Osteoblast (primary cell): ENCODE measurements at regions not wholly inside any gene's neighbourhood (a gene's known extent, or its start where the extent isn't known, plus 50 kb on each side); places are given as distances from the start of the nearest gene placed in this dataset.

ENCODE experiments used
- DNase-seq: peaks from one replicate; pipeline ENCODE4 v3.0.0; 2011; ENCODE audit warnings: low spot score, mixed read lengths; ENCODE audit not compliant: insufficient read length; ENCODE audit errors: missing footprints
- H2AFZ ChIP-seq: 2 replicates; pipeline ENCODE4 v1.6.0; 2011; ENCODE audit warnings: mild to moderate bottlenecking, low read length
- H3K27ac ChIP-seq: 2 replicates; pipeline ENCODE4 v1.5.1; 2011; ENCODE audit warnings: mild to moderate bottlenecking, low read depth, low read length, moderate library complexity
- H3K27me3 ChIP-seq: 2 replicates; pipeline ENCODE4 v1.6.0; 2012; ENCODE audit warnings: mild to moderate bottlenecking, control low read depth, inconsistent platforms, low read length, moderate library complexity; ENCODE audit not compliant: insufficient read depth
- H3K36me3 ChIP-seq: 2 replicates; pipeline ENCODE4 v1.5.1; 2011; ENCODE audit warnings: mild to moderate bottlenecking, low read length, control low read depth, moderate library complexity; ENCODE audit not compliant: insufficient read depth
- H3K4me1 ChIP-seq: 2 replicates; pipeline ENCODE4 v1.5.1; 2011; ENCODE audit warnings: mild to moderate bottlenecking, low read length, control low read depth, moderate library complexity; ENCODE audit not compliant: insufficient read depth
- H3K4me2 ChIP-seq: 2 replicates; pipeline ENCODE4 v1.6.0; 2011; ENCODE audit warnings: mild to moderate bottlenecking, low read length; ENCODE audit not compliant: insufficient read depth
- H3K4me3 ChIP-seq: fragments of 200-600 bp; sonication (generic); 3 replicates; pipeline ENCODE4 v1.5.1; 2012; ENCODE audit warnings: mild to moderate bottlenecking, low read length, inconsistent platforms; ENCODE audit not compliant: insufficient read depth
- H3K79me2 ChIP-seq: 2 replicates; pipeline ENCODE4 v1.6.0; 2012; ENCODE audit warnings: mild to moderate bottlenecking, low read length, control low read depth, inconsistent platforms; ENCODE audit not compliant: insufficient read depth
- H3K9me3 ChIP-seq: 2 replicates; pipeline ENCODE4 v1.5.1; 2011; ENCODE audit warnings: low read depth, low read length, control low read depth
- H4K20me1 ChIP-seq: 2 replicates; pipeline ENCODE4 v1.6.0; 2012; ENCODE audit warnings: mild to moderate bottlenecking, low read length, control low read depth; ENCODE audit not compliant: insufficient read depth
- CTCF ChIP-seq: IDR thresholded peaks from 2 replicates; pipeline ENCODE4 v1.5.1; 2011; ENCODE audit warnings: mild to moderate bottlenecking, low read depth, low read length, moderate library complexity; ENCODE audit errors: extremely low read depth

GRCh38 chr10:31694929-31695837 is 233.4 kb downstream of the ARHGAP12 start:
- H2AFZ ChIP-seq = no peak overlapping the region
- no peaks in the 10 kb centered on the region for H3K36me3 ChIP-seq
- no peaks in the 10 kb centered on the region for H3K27me3 ChIP-seq
- no peaks in the 10 kb centered on the region for H4K20me1 ChIP-seq
- H3K4me2 ChIP-seq = no peak overlapping the region
- TF ChIP-seq CTCF = no peak
- no peak for DNase-seq
- H3K79me2 ChIP-seq = no peaks in the 10 kb centered on the region
- peaks cover 24% of the 10 kb centered on the region for H3K4me1 ChIP-seq
- no peaks in the 10 kb centered on the region for H3K9me3 ChIP-seq
- H3K4me3 ChIP-seq = no peak overlapping the region
- no peak overlapping the region for H3K27ac ChIP-seq

- Histone ChIP-seq H3K27me3 (no peaks in the 10 kb centered on the region), H3K27ac (no peak overlapping the region), H2AFZ (no peak overlapping the region), H3K4me3 (no peak overlapping the region), H3K36me3 (no peaks in the 10 kb centered on the region), H3K4me1 (peaks cover 22% of the 10 kb centered on the region), H3K9me3 (peaks cover 5% of the 10 kb centered on the region), H3K79me2 (no peaks in the 10 kb centered on the region), H3K4me2 (no peak overlapping the region), H4K20me1 (no peaks in the 10 kb centered on the region)
- TF ChIP-seq CTCF = no peak
- DNase-seq = no peak
Measured at GRCh38 chr10:31694126-31694685, 234.4 kb downstream of the ARHGAP12 start.

GRCh38 chr10:31693491-31693890 is 235.1 kb downstream of the ARHGAP12 start:
- Histone ChIP-seq H3K79me2 (no peaks in the 10 kb centered on the region), H3K4me2 (no peak overlapping the region)
- TF ChIP-seq CTCF = no peak

GRCh38 chr10:31689233-31689632 is 239.4 kb downstream of the ARHGAP12 start:
- Histone ChIP-seq H3K4me3 (no peak overlapping the region), H3K79me2 (no peaks in the 10 kb centered on the region), H3K9me3 (peaks cover 5% of the 10 kb centered on the region), H3K4me1 (no peaks in the 10 kb centered on the region), H3K27ac (no peak overlapping the region), H3K27me3 (no peaks in the 10 kb centered on the region), H4K20me1 (no peaks in the 10 kb centered on the region), H3K36me3 (no peaks in the 10 kb centered on the region), H3K4me2 (no peak overlapping the region), H2AFZ (no peak overlapping the region)
- no peak for TF ChIP-seq CTCF
- no peak for DNase-seq

More at GRCh38 chr10:31693491-31693890, 235.1 kb downstream of the ARHGAP12 start:
- DNase-seq = no peak
- H2AFZ ChIP-seq = peak overlapping the region; percentile 23
- H3K4me3 ChIP-seq = no peak overlapping the region
- H3K27ac ChIP-seq = no peak overlapping the region
- no peaks in the 10 kb centered on the region for H3K27me3 ChIP-seq
- no peaks in the 10 kb centered on the region for H4K20me1 ChIP-seq
- peaks cover 15% of the 10 kb centered on the region for H3K4me1 ChIP-seq
- peaks cover 5% of the 10 kb centered on the region for H3K9me3 ChIP-seq
- H3K36me3 ChIP-seq = no peaks in the 10 kb centered on the region
